HG03066 (cell line): ENCODE measurements at regions not wholly inside any gene's neighbourhood (a gene's known extent, or its start where the extent isn't known, plus 50 kb on each side); places are given as distances from the start of the nearest gene placed in this dataset.

ENCODE experiments used
- ATAC-seq: cut with Tn5 transposase; IDR thresholded peaks from one replicate; pipeline ENCODE4 v1.9.1; 2021; ENCODE audit warnings: low read depth; ENCODE audit not compliant: unreplicated experiment

GRCh38 chr5:145708169-145708568 is 127.0 kb downstream of the PRELID2 start:
- no peak for ATAC-seq

- no peak for ATAC-seq
These were observed 130.4 kb downstream of the PRELID2 start for GRCh38 chr5:145704724-145705123.

GRCh38 chr5:145703856-145704255 is 131.3 kb downstream of the PRELID2 start:
- no peak for ATAC-seq

GRCh38 chr5:145701404-145701803 is 133.7 kb downstream of the PRELID2 start:
- no peak for ATAC-seq

- ATAC-seq: no peak
These were observed 135.3 kb downstream of the PRELID2 start for GRCh38 chr5:145699846-145700245.

- peak; percentile 60 for ATAC-seq
These were observed 137.7 kb downstream of the PRELID2 start for GRCh38 chr5:145697251-145697990.

- peak; percentile 88 for ATAC-seq
These were observed 145.9 kb downstream of the PRELID2 start for GRCh38 chr5:145689235-145689634.

- no peak for ATAC-seq
These were observed 147.2 kb downstream of the PRELID2 start for GRCh38 chr5:145687943-145688342.

GRCh38 chr5:145685417-145685816 is 149.7 kb downstream of the PRELID2 start:
- no peak for ATAC-seq

GRCh38 chr5:145683431-145683830 is 151.7 kb downstream of the PRELID2 start:
- no peak for ATAC-seq

- ATAC-seq: no peak
These were observed 152.8 kb downstream of the PRELID2 start for GRCh38 chr5:145682197-145682899.

GRCh38 chr5:145681686-145682085 is 153.5 kb downstream of the PRELID2 start:
- peak; percentile 91 for ATAC-seq

GRCh38 chr5:145681216-145681615 is 153.9 kb downstream of the PRELID2 start:
- no peak for ATAC-seq

- ATAC-seq: no peak
These were observed 154.4 kb downstream of the PRELID2 start for GRCh38 chr5:145680767-145681166.

GRCh38 chr5:145680169-145680568 is 155.0 kb downstream of the PRELID2 start:
- ATAC-seq: no peak

- ATAC-seq: no peak
These were observed 156.9 kb downstream of the PRELID2 start for GRCh38 chr5:145678255-145678654.

GRCh38 chr5:145673786-145674185 is 161.4 kb downstream of the PRELID2 start:
- ATAC-seq: no peak

- no peak for ATAC-seq
These were observed 166.4 kb downstream of the PRELID2 start for GRCh38 chr5:145668714-145669113.

GRCh38 chr5:145667742-145668141 is 167.4 kb downstream of the PRELID2 start:
- no peak for ATAC-seq

GRCh38 chr5:145666591-145666990 is 168.6 kb downstream of the PRELID2 start:
- no peak for ATAC-seq

- ATAC-seq: no peak
These were observed 173.2 kb downstream of the PRELID2 start for GRCh38 chr5:145661737-145662485.
